ENCODE measurements at regions not wholly inside any gene's neighbourhood (a gene's known extent, or its start where the extent isn't known, plus 50 kb on each side); places are given as distances from the start of the nearest gene placed in this dataset.

DNA sequence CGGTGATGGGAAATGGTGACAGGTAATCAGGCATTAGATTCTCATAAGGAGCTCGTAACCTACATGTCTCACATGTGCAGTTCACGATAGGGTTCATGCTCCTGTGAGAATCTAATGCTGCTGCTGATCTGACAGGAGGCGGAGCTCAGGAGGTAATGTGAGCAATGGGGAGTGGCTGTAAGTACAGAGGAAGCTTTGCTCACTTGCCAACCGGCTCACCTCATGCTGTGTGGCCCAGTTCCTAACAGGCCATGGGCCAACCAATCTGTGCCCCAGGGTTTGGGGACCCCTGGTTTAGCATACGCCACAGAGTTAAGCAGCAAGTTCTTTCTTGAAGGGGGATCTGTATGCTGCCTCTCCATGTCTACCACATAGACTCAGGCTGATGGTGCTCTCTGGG, 133.1 kb downstream of the IQUB start:
- no peak for DNase-seq

DNA sequence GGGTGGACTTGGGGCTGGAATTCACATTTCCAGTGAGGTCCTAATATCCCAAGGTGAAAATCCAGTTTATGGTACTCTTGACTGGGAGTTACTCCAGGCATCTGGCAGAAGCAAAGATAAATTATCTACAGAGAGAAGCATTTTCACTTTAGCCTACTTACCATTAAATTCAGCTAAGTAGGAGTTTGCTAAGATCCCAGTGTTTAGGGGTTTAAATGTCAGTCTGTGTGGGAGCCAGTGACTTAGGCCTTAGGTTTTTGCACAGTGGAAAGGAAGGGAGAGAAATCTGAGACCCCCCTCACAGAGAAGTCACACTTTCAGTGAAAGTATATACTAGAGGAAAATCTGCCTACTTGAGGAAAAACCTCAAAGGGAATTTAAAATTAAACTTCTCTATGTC, 134.2 kb downstream of the IQUB start:
- no peak for DNase-seq

GRCh38 chr7:123398921-123399320, 135.5 kb downstream of the IQUB start:
- no peak for DNase-seq

- DNase-seq: no peak
Observed at GRCh38 chr7:123397746-123398338, 136.6 kb downstream of the IQUB start.

GRCh38 chr7:123393623-123394022, 140.8 kb downstream of the IQUB start:
- no peak for DNase-seq

GRCh38 chr7:123372368-123372767, 162.0 kb downstream of the IQUB start:
- peak; percentile 36 for DNase-seq

DNA sequence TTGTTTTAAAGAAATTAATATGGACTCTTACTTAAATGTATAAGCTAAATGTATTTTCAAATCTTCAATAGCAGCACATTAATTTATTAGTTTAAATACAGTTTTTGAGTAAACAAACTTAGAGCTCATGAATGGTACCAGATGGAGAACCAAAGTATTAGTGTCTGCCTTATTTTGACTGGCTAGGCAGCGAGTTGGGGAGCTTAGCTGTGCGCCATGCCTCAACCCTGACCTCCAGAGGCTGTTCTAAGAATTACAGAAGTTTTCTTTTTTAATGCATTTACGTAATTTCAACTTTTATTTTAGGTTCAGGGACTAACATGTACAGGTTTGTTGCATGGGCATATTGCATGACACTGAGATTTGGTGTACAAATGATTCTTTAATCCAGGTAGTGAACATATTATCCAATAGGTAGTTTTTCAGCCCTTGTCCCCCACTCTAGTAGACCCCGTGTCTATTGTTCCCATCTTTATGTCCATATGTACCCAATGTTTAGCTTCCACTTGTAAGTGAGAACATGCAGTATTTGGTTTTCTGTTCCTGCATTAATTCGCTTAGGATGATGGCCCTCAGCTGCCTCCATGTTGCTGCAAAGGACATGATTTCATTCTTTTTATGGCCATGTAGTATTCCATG, 166.8 kb downstream of the IQUB start:
- peak; percentile 55 for DNase-seq

GRCh38 chr7:123367031-123367430, 167.3 kb upstream of the SLC13A1 start:
- no peak for DNase-seq

- no peak for DNase-seq
Observed at GRCh38 chr7:123366626-123367025, 166.9 kb upstream of the SLC13A1 start.

DNA sequence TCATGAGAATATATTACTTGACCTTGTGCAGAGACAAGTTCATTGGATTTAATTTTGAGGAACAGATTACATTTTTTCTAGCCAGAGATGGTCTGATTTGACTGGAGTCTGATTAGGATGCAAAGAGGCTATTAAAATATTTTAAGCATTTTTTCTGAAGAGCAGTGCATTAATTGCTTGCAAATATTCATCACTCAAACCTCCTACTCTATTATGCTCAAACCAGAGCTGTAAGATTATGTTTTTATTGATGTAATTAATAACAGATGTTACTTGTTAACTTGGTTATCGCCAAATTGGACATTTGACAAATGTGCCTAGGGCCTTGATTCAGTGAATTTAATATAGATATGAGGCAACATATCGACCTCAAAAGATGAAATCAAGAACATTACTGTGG, 160.9 kb upstream of the SLC13A1 start:
- no peak for DNase-seq

DNA sequence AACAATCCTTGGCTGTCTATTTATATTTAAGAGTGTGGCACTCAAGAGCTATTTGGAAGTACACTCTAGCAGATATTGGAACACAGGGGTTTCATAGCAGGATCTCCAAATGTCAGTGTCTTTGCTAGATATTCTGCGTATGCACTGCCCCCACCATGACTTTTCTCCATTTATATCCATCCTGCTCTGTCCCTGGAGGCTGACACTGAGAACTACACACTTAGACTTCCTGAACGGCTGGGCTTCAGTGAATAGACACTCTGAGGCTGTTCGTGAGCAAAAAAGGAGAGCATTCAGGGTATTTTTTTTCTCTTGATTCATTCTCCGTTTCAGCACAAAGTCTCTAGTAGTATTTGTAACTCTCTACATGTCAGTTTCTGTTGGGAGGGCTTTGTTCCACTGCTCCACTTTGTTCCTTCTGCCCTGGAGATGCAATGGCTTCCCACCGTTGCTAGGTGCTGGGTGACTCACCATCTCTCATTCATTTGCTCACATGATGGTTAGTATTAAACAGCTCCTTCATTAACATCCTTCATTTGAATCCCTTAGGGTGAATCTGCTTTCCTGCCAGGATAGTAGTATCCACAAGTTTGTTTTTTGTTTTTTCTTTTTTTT, 155.9 kb upstream of the SLC13A1 start:
- peak; percentile 16 for DNase-seq

GRCh38 chr7:123352973-123353372, 153.2 kb upstream of the SLC13A1 start:
- no peak for DNase-seq

GRCh38 chr7:123351516-123352505, 152.0 kb upstream of the SLC13A1 start:
- no peak for DNase-seq

- DNase-seq: no peak
Observed at GRCh38 chr7:123351027-123351426, 151.3 kb upstream of the SLC13A1 start.

- peak; percentile 35 for DNase-seq
Observed at GRCh38 chr7:123348690-123349089, 148.9 kb upstream of the SLC13A1 start.

DNA sequence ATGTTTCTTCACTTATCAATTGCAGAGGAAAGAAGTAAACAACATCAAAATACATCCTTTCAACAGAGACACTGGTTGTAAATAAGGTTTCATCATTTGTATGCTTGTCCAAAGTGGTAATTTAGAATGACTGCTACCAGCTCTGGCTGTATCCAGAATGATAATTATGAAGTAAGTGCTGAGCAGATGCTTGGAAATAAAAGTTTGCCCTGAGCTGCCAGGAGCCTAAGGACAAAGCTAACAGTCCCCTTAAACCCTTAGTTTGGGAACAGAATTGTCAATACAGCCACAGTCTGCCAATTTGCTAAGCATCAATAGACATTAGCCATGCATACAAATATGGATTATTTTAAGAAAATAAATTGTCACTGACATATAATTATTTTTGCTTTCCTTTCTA, 147.0 kb upstream of the SLC13A1 start:
- DNase-seq: no peak

DNA sequence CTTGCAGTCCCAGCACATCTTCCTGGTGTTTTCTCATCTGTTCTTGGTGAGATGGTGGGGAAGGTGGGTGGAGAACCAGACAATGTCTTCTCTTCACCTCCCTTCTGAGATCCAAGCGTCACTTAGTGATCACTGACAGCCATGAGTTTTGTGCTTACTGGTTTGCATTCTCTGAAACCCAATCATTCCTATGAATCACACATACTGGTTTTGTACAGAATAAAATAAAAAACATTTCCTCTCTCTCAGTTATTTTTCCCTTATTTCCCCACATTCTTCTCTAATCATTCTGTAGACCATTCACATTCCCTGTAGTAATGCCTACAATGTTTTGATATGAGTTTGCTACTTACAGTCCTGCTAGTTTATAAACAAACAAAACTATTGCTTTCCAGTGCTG, 143.8 kb upstream of the SLC13A1 start:
- DNase-seq: no peak

- no peak for DNase-seq
Observed at GRCh38 chr7:123341102-123341501, 141.3 kb upstream of the SLC13A1 start.

DNA sequence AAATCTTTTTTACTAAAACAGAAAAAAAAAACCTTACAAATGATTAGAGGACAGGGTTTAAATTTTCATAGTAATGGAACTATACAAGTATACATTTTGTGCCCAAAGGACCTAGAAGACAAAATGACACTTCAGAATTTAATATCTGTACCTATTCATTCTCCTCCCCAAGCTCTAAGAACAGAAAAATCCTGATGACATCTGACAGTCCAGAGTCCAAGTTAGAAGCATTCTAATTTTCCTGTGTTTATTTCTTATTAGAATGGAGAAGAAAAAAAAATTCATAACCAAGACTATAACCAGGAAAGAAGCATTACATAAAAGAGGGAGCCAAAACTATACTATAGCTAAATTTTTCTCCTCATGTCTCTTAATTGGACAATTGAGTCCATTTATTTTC, 138.9 kb upstream of the SLC13A1 start:
- no peak for DNase-seq

DNA sequence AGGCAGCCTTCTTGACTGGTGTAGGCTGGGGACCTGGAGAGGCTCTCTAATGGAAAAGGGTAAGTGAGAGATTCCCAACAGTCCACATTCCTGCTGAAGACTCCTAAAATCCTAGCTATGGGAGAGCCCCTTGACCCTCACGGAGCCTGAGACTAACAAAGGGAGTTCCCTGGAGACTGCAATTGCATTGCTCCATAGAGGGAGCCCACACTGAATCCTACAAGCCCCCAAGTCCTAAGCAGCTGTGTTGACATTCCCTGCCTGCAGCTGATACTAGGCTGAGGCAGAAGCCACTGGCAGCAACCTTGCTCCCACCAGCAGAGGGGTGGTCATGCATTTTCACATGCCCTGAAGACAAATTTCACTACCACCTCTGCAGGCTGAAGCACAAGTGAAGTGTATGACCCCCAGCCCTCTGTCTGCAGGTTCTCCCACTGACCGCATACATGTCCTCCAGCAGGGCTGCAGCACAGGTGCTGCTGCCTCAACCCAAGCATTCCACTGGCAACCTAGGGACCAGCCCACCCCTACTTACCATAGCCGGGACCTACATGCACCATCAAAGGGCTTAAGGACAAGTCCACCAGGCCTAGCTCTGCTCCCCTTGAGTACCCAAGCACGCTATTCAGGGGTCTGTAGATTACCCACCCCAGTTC, 130.3 kb upstream of the SLC13A1 start:
- no peak for DNase-seq

- no peak for DNase-seq
Observed at GRCh38 chr7:123327661-123328060, 127.9 kb upstream of the SLC13A1 start.

DNA sequence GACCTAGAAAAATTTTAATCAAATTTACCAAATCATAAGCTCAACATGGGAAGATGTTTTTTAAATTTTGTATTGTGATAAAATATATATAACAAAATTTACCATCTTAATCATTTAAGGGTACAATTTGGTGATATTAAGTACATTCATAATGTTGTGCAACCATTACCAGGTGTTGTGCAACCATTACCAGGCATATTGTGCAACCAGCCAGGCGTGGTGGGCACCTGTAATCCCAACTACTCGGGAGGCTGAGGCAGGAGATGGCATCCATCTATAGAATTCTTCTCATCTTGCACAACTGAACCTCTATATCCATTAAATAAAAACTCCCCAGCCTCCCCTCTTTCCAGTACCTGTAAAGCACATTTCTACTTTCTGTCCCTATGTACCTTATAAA, 124.5 kb upstream of the SLC13A1 start:
- no peak for DNase-seq

GRCh38 chr7:123323689-123324088, 123.9 kb upstream of the SLC13A1 start:
- DNase-seq: no peak

Data from kidney glomerular epithelial cell (primary cell).